ENCODE measurements at regions not wholly inside any gene's neighbourhood (a gene's known extent, or its start where the extent isn't known, plus 50 kb on each side); places are given as distances from the start of the nearest gene placed in this dataset.

DNA sequence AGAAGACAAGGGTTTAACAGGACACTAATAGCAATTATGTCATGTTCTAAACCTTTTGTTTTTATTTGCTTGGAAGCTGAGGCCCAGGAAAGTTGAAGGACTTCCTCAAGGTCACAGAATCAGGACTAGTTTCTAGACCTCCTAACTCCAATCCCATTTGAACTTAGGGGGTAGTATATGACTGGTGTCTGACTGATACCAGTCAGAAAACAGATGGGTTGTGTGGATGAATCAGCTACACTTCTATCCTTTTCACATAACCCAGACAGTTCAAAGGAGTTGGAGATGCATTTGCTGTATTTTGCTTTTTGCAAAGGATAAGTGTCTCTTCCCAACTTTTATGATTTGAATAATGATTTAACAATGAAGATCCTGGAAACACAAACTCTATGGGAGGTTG, 322.5 kb downstream of the HLX start:
- Histone ChIP-seq H3K4me3 (ENCODE audit: low read length) (no peak overlapping the region), H3K4me1 (ENCODE audit: control insufficient read depth, insufficient read depth, low read length) (no peaks in the 10 kb centered on the region), H3K27me3 (ENCODE audit: control insufficient read depth, insufficient read depth, low read length) (no peaks in the 10 kb centered on the region), H3K36me3 (ENCODE audit: control insufficient read depth, insufficient read depth, low read length) (no peaks in the 10 kb centered on the region), H3K9me3 (ENCODE audit: control insufficient read depth, insufficient read depth, low read length) (no peaks in the 10 kb centered on the region), H3K27ac (ENCODE audit: low read length) (no peak overlapping the region)
- peaks cover under 1 to 2% of the 10 kb centered on the region in 2 donors for H3K9me3 Mint-ChIP-seq
- ATAC-seq (no peak), DNase-seq (no peak)
- H3K4me1 Mint-ChIP-seq: no peaks in the 10 kb centered on the region
- TF ChIP-seq, protein P1, sequence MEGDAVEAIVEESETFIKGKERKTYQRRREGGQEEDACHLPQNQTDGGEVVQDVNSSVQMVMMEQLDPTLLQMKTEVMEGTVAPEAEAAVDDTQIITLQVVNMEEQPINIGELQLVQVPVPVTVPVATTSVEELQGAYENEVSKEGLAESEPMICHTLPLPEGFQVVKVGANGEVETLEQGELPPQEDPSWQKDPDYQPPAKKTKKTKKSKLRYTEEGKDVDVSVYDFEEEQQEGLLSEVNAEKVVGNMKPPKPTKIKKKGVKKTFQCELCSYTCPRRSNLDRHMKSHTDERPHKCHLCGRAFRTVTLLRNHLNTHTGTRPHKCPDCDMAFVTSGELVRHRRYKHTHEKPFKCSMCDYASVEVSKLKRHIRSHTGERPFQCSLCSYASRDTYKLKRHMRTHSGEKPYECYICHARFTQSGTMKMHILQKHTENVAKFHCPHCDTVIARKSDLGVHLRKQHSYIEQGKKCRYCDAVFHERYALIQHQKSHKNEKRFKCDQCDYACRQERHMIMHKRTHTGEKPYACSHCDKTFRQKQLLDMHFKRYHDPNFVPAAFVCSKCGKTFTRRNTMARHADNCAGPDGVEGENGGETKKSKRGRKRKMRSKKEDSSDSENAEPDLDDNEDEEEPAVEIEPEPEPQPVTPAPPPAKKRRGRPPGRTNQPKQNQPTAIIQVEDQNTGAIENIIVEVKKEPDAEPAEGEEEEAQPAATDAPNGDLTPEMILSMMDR (IDR thresholded peaks at IDR 0.05): no peak
- no peaks in the 10 kb centered on the region for H3K36me3 Mint-ChIP-seq
- intact Hi-C loops (cut with micrococcal nuclease): loop anchor here (10.0 kb wide), 1 partner anchor 387 kb away; no protein-coding TSS in a partner anchor
- H3K4me3 Mint-ChIP-seq: no peak overlapping the region
- no peak overlapping the region for H3K27ac Mint-ChIP-seq
- H3K27me3 Mint-ChIP-seq (ENCODE audit: low read depth in 2 of 2): no peaks in the 10 kb centered on the region

DNA sequence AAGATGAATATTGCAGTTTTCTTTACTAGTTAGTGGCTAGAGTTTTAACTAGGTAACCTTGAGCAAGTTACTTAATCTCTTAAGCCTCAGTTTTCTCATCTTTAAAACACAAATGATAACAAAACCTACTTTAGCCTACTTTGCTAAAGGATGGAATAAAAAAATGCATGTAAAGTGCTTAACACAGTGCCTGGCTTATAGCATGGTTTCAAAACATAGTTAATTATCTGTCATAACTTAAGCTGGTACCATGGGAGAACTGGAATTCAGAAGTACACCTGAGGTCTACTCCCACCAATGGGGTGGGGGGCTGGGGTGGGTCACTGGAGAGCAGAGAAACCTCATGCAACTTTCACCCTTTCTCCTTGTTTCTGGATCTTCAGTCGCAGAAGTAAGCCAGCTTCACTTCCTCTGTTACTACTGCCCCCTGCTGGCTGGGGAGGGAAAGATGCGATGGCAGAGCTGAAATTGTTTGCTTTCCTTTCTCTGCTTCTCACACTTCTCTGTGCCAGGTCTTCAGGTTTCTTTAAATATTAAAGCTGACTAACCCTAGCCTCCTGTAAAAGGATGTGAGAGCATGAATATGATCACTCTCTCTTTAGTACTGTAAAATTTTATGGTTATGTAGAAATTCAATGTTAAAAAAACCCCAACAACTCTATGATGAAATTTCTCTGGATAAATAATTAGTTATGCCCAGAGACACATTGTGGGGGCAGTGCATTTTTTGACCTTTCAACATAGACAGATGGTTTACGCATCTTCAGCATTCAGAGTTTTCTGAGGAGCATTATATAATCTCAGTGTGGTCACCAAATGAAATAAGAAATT, 324.2 kb downstream of the HLX start:
- TF ChIP-seq, protein P1 (IDR thresholded peaks at IDR 0.05): peak; percentile 71
- Mint-ChIP-seq H3K27ac (no peak overlapping the region), H3K4me1 (no peaks in the 10 kb centered on the region), H3K9me3 (no peaks in the 10 kb centered on the region), H3K27me3 (ENCODE audit: low read depth in 2 of 2) (no peaks in the 10 kb centered on the region), H3K36me3 (no peaks in the 10 kb centered on the region), H3K4me3 (no peak overlapping the region)
- 27% methylated on average over 3 of the region's 3 CpGs for WGBS (ENCODE audit: insufficient coverage)
- intact Hi-C loops (cut with micrococcal nuclease): loop anchor here (10.0 kb wide), 1 partner anchor 389 kb away; no protein-coding TSS in a partner anchor
- Histone ChIP-seq H3K4me1 (ENCODE audit: control insufficient read depth, insufficient read depth, low read length) (no peaks in the 10 kb centered on the region), H3K4me3 (ENCODE audit: low read length) (no peak overlapping the region), H3K9me3 (ENCODE audit: control insufficient read depth, insufficient read depth, low read length) (no peaks in the 10 kb centered on the region), H3K27me3 (ENCODE audit: control insufficient read depth, insufficient read depth, low read length) (no peaks in the 10 kb centered on the region), H3K36me3 (ENCODE audit: control insufficient read depth, insufficient read depth, low read length) (no peaks in the 10 kb centered on the region), H3K27ac (ENCODE audit: low read length) (no peak overlapping the region)
- peak; percentile 33 to 69 for DNase-seq
- ATAC-seq: peak in 2 of 3 donors; percentile 58 to 59

DNA sequence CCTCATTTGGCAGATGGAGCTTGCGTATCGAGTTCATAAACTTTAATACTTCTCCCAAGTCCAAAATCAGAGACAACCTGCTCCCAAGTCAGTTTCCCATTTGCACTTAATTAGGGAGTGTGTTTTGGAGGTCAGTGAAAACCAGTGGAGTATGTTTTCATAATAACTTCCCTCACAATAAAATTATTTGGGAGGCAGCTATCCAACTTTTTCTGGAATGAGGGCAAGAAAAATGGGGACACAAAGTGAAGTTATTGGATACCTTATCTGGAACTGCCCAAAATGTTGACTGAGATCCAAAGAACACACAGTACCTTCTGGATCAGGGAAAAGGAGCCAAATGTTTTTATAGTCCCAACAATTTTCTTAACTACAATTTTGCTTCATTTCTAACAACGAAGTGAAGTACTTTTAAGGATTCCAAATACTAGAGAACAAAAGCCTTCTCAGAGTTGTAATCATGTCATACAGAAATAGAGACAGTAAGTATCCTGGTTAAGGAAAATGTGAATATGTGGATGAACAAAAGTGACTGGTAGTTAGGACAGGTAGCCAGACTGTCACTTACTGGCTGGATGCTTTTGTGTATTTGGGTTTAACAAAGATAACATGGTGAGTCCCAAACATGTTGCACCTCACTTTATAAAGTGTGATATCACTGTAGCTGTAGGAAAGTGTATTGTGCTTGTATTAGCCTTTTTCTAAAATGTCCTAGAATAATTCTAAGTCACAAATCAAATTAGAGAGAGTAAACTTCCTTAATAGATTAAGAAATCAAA, 325.0 kb downstream of the HLX start:
- 100% methylated on average over 2 of the region's 3 CpGs for WGBS (ENCODE audit: insufficient coverage)
- no peak overlapping the region for H3K4me3 Mint-ChIP-seq
- no peak for DNase-seq

More for the DNA sequence above, 325.0 kb downstream of the HLX start:
- H3K9me3 Mint-ChIP-seq: no peaks in the 10 kb centered on the region
- no peaks in the 10 kb centered on the region for H3K36me3 Mint-ChIP-seq
- Histone ChIP-seq H3K4me3 (ENCODE audit: low read length) (no peak overlapping the region), H3K27me3 (ENCODE audit: control insufficient read depth, insufficient read depth, low read length) (no peaks in the 10 kb centered on the region), H3K36me3 (ENCODE audit: control insufficient read depth, insufficient read depth, low read length) (no peaks in the 10 kb centered on the region), H3K27ac (ENCODE audit: low read length) (no peak overlapping the region), H3K4me1 (ENCODE audit: control insufficient read depth, insufficient read depth, low read length) (no peaks in the 10 kb centered on the region), H3K9me3 (ENCODE audit: control insufficient read depth, insufficient read depth, low read length) (no peaks in the 10 kb centered on the region)
- intact Hi-C loops (cut with micrococcal nuclease): loop anchor here (10.0 kb wide), 1 partner anchor 389 kb away; no protein-coding TSS in a partner anchor
- TF ChIP-seq, protein P1 (IDR thresholded peaks at IDR 0.05): no peak
- no peak for ATAC-seq
- no peaks in the 10 kb centered on the region for H3K27me3 Mint-ChIP-seq (ENCODE audit: low read depth in 2 of 2)
- no peak overlapping the region for H3K27ac Mint-ChIP-seq
- H3K4me1 Mint-ChIP-seq: no peaks in the 10 kb centered on the region

All from natural killer cell (primary cell).